ENCODE measurements at regions not wholly inside any gene's neighbourhood (a gene's known extent, or its start where the extent isn't known, plus 50 kb on each side); places are given as distances from the start of the nearest gene placed in this dataset.

GRCh38 chr12:127685931-127686330, 581.0 kb upstream of the TMEM132C start:
- no peak for TF ChIP-seq CTCF (IDR thresholded peaks at IDR 0.05; ENCODE audit: extremely low read depth, low read depth, low read length)
- no peak for DNase-seq (ENCODE audit: insufficient read length, low spot score, missing footprints)
- H3K27ac ChIP-seq (ENCODE audit: low read depth, low read length), result no peak overlapping the region

GRCh38 chr12:127687181-127687580, 579.8 kb upstream of the TMEM132C start:
- no peaks in the 10 kb centered on the region for H3K79me2 ChIP-seq (ENCODE audit: insufficient read depth, low read length)
- no peaks in the 10 kb centered on the region for H4K20me1 ChIP-seq (ENCODE audit: insufficient read depth, low read length)
- H3K27ac ChIP-seq (ENCODE audit: low read depth, low read length), result no peak overlapping the region
- no peak overlapping the region for H2AFZ ChIP-seq (ENCODE audit: low read length)
- H3K4me1 ChIP-seq (ENCODE audit: insufficient read depth, low read length), result no peaks in the 10 kb centered on the region
- no peaks in the 10 kb centered on the region for H3K9me3 ChIP-seq (ENCODE audit: low read depth, low read length)
- no peak for DNase-seq (ENCODE audit: insufficient read length, low spot score, missing footprints)
- no peaks in the 10 kb centered on the region for H3K36me3 ChIP-seq (ENCODE audit: insufficient read depth, low read length)
- no peaks in the 10 kb centered on the region for H3K27me3 ChIP-seq (ENCODE audit: insufficient read depth, low read length)
- no peak overlapping the region for H3K4me2 ChIP-seq (ENCODE audit: insufficient read depth, low read length)
- TF ChIP-seq CTCF (IDR thresholded peaks at IDR 0.05; ENCODE audit: extremely low read depth, low read depth, low read length), result no peak
- H3K4me3 ChIP-seq (ENCODE audit: insufficient read depth, low read length), result no peak overlapping the region

More at GRCh38 chr12:127685931-127686330, 581.0 kb upstream of the TMEM132C start:
- Histone ChIP-seq H3K79me2 (ENCODE audit: insufficient read depth, low read length) (no peaks in the 10 kb centered on the region), H3K9me3 (ENCODE audit: low read depth, low read length) (no peaks in the 10 kb centered on the region), H3K4me3 (ENCODE audit: insufficient read depth, low read length) (no peak overlapping the region), H3K4me1 (ENCODE audit: insufficient read depth, low read length) (no peaks in the 10 kb centered on the region), H3K36me3 (ENCODE audit: insufficient read depth, low read length) (no peaks in the 10 kb centered on the region), H3K27me3 (ENCODE audit: insufficient read depth, low read length) (no peaks in the 10 kb centered on the region), H2AFZ (ENCODE audit: low read length) (no peak overlapping the region), H4K20me1 (ENCODE audit: insufficient read depth, low read length) (no peaks in the 10 kb centered on the region), H3K4me2 (ENCODE audit: insufficient read depth, low read length) (no peak overlapping the region)

- Histone ChIP-seq H3K27me3 (ENCODE audit: insufficient read depth, low read length) (no peaks in the 10 kb centered on the region), H2AFZ (ENCODE audit: low read length) (no peak overlapping the region), H3K4me3 (ENCODE audit: insufficient read depth, low read length) (no peak overlapping the region), H3K27ac (ENCODE audit: low read depth, low read length) (no peak overlapping the region), H3K36me3 (ENCODE audit: insufficient read depth, low read length) (no peaks in the 10 kb centered on the region), H3K4me2 (ENCODE audit: insufficient read depth, low read length) (no peak overlapping the region), H3K79me2 (ENCODE audit: insufficient read depth, low read length) (no peaks in the 10 kb centered on the region), H3K4me1 (ENCODE audit: insufficient read depth, low read length) (no peaks in the 10 kb centered on the region), H3K9me3 (ENCODE audit: low read depth, low read length) (no peaks in the 10 kb centered on the region), H4K20me1 (ENCODE audit: insufficient read depth, low read length) (no peaks in the 10 kb centered on the region)
- TF ChIP-seq CTCF (IDR thresholded peaks at IDR 0.05; ENCODE audit: extremely low read depth, low read depth, low read length), result no peak
- DNase-seq (ENCODE audit: insufficient read length, low spot score, missing footprints), result no peak
Observed at GRCh38 chr12:127688906-127689428, 578.0 kb upstream of the TMEM132C start.

- no peak for DNase-seq (ENCODE audit: insufficient read length, low spot score, missing footprints)
- H3K4me2 ChIP-seq (ENCODE audit: insufficient read depth, low read length), result no peak overlapping the region
- no peaks in the 10 kb centered on the region for H3K4me1 ChIP-seq (ENCODE audit: insufficient read depth, low read length)
- H3K79me2 ChIP-seq (ENCODE audit: insufficient read depth, low read length), result no peaks in the 10 kb centered on the region
- H3K4me3 ChIP-seq (ENCODE audit: insufficient read depth, low read length), result no peak overlapping the region
- H3K27ac ChIP-seq (ENCODE audit: low read depth, low read length), result no peak overlapping the region
- H3K27me3 ChIP-seq (ENCODE audit: insufficient read depth, low read length), result no peaks in the 10 kb centered on the region
- TF ChIP-seq CTCF (IDR thresholded peaks at IDR 0.05; ENCODE audit: extremely low read depth, low read depth, low read length), result peak; percentile 33
- no peaks in the 10 kb centered on the region for H3K9me3 ChIP-seq (ENCODE audit: low read depth, low read length)
- H3K36me3 ChIP-seq (ENCODE audit: insufficient read depth, low read length), result no peaks in the 10 kb centered on the region
- H2AFZ ChIP-seq (ENCODE audit: low read length), result no peak overlapping the region
- H4K20me1 ChIP-seq (ENCODE audit: insufficient read depth, low read length), result no peaks in the 10 kb centered on the region
Observed at GRCh38 chr12:127690161-127690560, 576.8 kb upstream of the TMEM132C start.
